IPS-NIHi7 (cell line): ENCODE measurements at regions not wholly inside any gene's neighbourhood (a gene's known extent, or its start where the extent isn't known, plus 50 kb on each side); places are given as distances from the start of the nearest gene placed in this dataset.

Source experiments
- DNase-seq: peaks from one replicate; pipeline ENCODE4 v3.0.0; 2012; ENCODE audit warnings: mixed read lengths; ENCODE audit errors: extremely low spot score

DNA sequence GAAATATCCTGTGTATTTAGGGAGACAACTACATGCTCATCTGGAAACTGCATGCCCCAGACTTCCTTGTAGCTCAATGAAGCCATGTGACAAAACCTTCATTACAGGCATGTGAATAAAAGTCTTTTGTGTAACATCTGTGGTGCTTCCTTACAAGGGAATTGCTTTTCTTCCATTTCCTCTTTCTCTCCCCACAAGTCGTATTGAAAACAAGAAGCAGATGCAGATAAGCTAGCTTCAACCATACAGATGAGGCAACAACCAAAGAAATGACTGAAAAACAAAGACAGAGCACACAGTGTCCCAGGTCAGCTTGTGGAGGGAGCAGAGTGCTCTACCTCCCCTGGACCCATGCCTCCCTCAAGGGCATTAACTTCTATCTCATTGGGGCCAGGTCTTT, 115.8 kb upstream of the INPP4B start:
- DNase-seq: no peak

DNA sequence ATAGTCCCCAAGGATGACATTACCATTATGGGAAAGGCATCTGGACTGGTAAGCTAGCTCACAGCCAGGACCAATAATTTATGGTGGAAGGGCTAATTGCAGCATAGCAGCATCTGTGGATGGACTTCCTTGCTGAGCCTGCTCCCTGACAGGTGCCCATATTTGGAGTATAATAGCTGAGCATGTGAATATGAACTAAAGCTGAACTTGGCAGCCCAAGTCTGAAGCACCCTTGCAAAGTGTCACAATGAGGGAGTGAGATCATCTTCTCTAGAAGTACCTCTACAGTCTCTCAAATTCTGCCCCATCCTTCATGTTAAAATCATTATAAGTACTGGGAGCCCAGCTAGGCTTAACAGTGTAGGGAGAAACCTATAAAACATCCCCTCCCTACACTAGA, 128.2 kb upstream of the INPP4B start:
- no peak for DNase-seq

DNA sequence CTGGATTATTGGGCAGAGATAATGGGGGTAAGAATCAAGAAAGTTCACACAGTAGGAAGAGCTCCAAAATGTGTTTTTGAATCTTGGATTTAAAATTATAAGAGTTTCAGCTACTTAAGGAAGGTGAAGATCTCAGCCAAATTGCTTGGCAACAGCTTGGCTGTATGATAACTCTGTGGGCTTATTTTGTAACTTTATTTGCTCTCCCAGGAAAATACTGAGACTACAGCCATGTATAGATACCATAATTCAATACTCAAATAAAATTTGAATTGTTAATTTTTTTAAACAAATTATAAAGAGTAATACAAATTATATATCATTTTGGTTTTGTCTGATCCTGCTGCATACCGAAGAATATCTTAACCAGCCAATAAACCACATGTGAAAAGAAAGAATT, 129.5 kb upstream of the INPP4B start:
- DNase-seq: no peak

DNA sequence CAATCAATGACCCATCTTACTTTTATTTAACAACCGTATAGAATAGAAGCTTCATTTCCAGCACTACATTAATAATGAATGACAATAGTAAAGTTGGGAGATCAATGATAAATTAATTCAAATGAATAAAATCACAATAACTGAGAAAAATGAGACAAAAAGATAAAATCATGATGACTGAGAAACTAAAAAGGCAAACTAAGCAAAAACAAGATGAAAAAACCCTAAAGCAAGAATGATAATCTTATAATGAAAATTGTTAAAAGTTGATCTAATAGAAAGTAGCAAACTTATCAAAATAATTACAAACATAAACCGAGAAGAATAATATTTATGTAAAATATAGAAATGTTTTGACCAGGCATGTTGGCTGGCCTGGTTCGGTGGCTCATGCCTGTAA, 130.4 kb upstream of the INPP4B start:
- no peak for DNase-seq

DNA sequence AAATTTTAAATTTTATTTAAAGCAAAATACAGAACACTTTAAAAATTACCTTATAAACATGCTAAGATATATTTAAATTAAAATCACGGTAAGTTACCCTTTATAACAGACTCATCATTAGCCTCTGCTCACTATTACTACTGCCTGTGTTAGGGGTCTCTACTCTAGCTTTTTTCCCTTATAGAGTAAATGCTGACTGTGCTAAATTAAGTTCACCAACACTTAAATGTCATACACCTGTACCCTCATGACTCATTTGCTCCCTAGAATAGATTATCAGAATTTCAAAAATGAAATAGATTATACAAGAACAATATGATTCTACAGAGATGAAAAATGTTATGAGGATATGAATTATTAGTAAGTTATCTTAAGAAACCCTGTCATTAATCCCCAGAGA, 131.1 kb upstream of the INPP4B start:
- DNase-seq: no peak

DNA sequence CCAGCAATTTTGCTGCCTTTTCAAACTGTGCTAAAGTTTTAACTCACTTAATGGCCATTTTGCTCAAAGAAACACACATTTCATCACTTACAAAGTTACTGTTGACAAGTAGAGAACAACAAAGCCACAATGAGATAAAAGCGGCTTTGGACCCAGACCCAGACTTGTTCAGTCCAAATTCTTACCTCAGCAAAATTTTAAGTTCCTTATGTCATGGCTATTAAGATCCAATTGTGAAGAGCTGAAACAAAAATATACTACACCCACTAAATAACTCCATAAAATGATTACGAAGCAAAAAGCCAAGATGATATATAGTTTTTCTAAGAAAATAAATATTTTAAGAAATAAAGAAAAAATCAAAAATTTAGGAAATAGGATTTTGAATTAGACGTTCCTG, 137.0 kb upstream of the INPP4B start:
- DNase-seq: no peak

DNA sequence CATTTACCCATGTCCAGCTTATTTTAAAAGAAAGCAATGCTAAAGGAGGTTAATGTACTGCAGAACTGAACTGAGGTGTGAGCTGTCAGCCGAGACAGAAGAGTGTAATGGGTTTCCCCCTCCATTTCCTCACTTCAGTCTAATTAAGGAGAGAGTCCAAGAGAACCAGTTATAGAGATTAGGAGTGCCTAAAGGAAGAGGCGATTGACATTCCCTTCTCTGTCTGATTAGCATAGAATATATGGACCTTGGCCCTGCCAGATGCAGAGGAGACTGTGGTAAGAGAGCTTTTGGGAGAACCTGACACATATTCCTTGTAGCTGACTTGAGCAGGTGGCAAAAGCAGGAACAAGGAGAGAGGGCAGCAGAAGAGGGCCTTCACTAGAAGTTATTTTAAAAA, 137.5 kb upstream of the INPP4B start:
- DNase-seq: no peak

DNA sequence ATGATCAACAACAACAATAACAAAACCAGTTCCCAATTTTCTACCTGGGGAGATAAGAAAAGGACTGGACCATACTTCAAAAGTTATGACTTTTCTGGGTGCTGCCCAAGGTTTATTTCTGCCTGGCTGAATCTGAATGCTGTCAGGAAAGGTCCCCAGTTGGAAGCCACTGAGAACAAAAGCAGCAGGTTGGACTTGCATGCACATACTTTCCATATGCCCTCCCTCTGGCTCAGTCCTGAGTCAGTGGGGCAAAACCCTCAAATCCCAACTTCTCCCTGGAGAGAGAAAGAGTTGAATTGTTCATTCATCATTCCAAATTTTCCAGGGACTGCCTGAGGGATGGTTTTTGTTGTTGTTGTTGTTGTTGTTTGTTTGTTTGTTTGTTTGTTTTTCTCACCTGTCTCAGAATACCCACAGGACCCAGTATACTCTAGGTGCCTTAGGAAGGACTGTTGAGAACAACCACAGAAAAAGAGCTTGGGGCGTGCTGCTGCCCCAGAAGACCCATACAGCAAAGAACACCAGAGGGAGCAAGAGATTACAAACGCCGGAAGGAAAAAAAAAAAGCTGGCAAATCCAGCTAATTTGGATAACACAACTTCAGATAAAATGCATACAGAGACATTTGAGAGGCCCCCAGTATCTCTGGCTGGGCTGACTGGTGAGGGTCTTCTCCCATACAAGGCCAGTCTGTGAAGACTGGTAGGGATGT, 138.9 kb upstream of the INPP4B start:
- DNase-seq: peak; percentile 68

DNA sequence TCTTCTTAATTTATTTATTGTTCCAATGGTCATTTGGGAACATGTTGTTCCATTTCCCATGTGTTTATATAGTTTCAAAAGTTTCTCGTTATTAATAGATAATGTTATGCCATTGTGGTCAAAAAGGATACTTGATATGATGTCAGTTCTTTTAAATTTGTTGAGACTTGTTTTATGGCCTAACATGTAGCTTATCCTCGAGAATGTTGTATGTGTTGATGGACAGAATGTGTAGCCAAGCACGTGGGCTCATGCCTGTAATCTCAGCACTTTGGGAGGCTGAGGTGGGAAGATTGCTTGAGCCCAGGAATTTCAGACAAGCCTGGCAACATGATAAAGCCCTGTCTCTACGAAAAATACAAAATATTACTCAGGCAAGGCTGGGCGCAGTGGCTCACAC, 168.5 kb upstream of the USP38 start:
- DNase-seq: no peak

DNA sequence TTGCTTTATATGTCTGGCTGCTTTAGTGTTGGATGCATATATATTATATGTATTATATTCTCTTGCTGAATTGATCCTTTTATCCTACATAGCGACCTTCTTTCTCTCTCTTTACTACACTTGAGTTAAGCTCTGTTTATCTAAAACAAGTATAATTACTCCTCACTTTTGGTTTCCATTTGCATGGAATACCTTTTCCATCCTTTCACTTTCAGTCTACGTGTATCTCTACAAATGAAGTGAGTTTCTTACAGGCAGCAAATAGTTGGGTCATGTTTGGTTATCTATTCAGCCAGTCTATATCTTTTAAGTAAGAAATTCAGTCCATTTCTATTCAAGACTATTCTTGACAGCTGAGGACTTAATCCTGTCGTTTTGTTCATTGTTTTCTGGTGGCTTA, 167.5 kb upstream of the USP38 start:
- no peak for DNase-seq

DNA sequence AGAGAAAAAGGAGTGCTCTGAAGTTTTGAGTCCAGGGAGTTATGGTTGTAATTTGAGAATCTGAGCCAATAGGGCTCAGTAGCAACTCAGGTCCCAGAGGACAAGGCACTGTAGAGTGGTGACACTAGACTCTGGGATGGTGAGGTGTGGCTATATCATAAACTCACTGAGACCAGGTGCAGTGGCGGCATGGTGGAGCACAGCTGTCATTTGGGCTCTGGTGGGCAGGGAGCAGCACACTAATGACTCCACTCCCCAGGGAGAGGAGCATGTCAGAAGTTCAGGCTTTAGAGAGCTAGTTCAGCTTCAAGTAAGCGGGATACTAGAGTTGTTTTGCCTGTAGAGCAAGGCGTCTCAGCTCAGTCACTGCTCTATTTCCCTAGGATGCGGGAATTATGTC, 165.4 kb upstream of the USP38 start:
- DNase-seq: no peak

DNA sequence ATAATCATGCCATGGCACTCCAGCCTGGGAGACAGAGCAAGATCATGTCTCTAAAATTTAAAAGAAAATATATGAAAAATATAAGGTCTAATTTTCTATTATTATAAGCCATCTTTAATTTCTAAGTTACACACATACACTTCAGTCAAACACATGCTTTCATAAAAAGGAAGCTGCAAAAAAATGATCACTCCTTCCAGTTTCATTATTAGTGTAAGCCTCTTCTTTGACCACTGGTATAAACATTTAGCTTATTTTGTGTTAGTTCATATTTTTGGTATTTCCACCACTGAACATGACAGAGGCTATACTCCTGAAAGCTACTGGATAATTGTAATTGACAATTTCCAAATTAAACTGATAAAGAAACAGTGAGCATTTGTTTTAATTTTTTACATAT, 163.3 kb upstream of the USP38 start:
- no peak for DNase-seq

DNA sequence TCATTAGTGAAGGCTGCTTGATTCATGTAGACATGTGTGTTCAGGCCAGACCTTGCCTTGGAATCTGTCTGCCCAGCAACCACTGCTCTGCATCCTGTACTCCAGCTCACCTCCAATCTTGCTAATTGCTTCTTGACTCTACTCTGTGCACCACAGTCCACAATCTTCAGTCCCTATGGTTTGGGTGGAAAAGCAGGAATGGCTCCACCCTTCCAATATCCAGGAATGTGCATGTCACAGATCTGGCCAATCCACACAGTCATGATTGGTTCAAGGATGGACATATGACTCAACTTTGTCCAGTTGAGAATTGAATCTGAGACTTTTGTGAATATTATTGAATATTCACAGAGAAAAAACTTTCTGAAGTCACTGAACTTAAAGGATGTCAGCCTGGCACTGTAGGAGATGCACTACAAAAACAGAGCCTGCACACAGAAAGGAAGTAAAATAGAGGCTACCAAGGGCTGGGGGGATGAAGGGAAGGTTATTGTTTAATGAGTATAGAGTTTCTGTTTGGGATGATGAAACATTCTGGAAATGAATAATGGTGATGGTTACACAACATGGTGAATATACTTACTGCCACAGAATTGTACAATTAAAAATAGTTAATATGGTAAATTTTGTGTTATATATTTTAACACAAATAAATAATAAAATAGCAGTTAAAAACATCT, 161.3 kb upstream of the USP38 start:
- no peak for DNase-seq

DNA sequence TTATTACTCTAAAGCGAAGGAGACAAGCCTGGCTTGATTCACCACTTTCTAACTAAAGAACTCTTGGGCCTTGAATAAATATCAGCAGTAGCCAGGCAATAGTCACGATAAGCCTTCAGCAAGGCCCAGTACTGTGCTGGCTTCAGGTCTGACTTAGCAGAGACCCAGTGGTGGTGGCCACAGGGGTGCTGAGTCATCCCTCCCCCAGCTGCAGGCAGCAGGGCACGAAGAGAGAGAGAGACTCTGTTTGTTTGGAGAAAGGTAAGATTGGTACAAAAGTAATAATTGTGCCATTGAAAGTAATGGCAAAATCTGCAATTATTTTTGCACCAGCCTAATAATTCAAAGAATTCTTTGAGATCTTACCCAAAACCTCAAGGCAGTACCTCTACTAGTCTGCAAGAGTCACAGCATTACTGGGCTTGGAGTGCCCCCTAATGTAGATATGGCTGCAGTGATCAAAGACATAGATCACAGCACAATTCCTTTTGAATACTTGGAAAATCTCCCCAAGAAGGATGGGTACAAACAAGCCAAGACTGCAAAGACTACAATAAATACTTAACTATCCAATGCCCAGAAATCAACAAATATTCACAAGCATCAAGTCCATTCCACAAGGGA, 159.5 kb upstream of the USP38 start:
- peak; percentile 35 for DNase-seq

DNA sequence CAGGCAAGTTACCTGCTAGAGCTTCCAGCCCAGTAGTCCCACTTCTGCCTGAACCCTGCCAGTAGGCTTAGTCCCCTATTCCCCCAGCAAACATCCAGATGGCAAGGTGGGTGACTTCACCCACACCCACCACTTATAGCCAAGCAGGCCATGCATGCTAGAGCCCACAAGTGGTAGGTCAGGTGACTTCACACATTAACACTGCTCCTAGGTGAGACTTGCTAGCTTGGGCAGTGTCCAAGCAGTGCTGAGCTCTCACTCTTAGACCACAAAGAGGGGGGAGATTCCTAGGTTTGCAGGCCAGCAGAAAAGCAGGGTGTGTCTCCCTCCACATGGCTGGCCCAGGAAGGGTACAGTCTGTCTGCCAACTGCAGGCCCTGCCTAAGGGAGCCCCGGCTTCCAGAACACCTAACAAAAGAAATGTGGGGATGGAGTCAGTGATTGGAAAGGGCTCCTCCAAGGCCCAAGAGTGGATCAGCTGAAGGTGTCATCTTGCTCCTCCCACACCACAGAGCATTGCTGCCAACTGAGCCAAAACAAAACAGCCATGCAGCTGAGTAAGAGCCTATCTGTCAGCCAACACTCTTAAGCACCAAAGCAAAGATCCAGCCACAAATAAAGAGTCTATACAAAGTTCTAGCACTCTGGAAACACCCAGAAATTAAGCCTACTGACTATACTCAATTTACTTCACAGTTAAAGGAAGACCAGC, 158.1 kb upstream of the USP38 start:
- DNase-seq: no peak

DNA sequence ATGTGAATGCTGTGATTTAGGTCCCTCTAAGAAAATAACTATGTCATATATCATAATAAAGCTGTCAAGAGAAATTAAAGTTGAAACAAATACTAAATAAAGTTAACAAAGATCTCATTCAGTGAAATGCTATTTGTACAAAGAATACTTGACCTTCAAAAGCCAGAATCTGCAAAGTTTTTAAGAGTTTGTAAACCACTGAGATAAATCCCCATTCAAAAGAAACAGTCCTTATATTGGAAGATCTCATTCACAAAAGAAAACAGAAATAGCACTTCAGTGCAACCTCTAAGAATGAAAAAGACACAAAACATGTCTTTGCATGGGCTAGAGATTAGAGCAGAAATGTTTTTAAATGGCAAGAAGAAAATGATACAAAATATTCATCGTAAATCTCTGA, 149.1 kb upstream of the USP38 start:
- DNase-seq: no peak

DNA sequence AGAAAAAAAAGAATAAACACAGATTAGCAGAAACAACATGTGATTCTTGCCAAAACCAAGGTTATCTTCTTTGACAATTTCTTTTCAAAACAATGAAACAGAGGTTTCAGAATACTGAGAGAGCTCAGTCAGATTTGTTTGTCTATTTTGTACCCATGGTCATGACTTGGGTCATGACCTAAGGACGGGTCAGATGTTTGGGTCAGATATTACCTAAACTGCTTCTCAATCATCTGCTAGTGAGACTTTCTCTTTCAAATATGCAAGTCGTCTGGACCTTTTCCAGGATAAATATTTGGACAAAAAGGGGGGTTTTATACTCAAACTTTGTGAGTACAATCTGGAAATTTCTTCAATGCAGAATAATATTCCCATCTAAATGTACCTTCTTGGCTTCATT, 148.3 kb upstream of the USP38 start:
- DNase-seq: no peak

DNA sequence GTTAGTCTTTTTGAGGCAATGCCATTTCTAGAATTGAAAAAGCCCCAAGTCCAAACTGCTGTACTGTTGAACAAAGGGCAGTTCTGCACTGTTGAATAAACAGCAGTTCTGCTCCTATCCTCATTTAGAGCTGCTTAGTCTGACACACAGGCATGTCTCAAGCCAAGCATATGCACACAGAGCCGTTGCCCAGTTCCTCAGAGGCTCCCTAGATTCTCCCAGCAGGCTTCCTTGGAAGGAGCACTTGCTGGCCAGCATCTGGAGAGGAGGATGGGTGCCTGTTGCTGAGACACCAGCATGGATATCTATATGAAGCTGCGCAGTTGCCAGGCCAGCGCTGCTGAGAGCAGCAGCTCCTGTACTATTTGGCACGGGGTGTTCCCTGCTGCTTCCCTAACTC, 138.3 kb upstream of the USP38 start:
- DNase-seq: no peak

DNA sequence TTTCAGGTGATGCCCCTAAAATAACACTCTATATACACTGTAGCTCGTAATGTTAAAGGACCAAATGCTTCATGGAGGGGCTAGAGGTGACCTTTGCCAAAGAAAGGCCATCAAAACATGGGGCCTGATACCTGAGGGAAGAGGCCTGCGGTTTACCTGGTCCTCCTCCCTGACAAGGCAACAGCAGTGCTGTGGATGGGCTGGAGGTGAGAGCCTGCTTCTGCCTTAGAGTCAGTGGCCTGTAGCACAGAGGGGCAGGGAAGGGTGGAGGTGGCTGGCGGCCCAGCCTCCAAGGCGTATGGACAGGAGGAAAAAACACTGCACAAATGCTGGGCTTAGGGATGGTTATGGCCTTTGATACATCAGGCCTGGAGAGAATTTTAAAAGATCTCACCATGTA, 137.8 kb upstream of the USP38 start:
- DNase-seq: no peak

DNA sequence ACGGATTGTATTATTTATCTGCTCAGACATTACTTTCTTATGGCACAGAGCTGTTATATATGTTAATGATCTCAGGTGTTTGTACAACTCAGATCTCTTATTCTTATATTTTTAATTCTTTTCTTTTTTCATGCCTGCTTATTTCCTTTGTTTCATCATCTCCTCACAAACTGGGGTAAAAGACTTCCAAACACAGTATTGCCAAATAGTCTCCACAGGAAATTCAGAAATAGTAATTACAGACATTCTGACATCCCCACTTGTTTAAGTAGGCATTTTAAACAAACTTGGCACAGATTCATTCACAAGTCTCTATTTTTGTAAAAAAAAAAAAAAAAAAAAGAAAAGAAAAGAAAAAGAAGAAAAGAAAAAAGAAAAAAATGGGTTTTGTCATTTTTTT, 129.7 kb upstream of the USP38 start:
- DNase-seq: no peak

DNA sequence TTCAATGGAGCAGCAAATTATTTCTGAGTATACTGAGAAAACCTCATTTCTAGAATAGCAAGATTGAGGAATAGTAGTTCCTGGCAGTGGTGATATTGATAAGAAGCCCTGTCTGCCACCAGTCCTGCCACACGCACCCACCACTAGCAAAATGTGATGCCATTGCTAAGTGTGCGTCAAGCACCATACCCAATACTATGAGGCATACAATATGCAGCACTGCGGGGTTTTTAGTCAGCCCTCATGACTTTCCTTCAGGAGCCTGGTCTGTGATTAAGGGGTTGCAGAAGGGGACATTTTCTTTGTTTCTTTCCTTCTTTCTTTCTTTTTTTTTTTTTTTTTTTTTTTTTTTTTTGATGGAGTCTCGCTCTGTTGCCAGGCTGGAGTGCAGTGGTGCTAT, 128.7 kb upstream of the USP38 start:
- DNase-seq: no peak

DNA sequence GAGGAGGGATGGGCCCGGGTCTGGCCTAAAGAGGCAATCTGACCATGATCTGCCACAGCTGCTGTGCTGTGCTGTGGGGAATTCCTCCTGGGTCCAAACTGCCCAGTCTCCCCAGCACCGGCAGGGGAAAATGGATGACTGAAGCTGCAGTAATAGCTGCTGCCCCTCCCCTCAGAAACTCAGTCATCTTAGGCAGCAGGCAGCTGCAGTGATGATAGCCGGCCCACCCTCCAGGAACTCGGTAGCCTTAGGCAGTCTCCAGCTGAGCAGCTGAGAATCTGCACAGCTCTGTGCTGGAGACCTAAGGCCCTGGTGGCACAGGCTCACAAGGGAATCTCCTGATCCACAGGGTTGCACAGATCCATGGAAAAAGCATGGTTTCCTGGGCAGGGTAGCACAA, 113.4 kb upstream of the USP38 start:
- no peak for DNase-seq

DNA sequence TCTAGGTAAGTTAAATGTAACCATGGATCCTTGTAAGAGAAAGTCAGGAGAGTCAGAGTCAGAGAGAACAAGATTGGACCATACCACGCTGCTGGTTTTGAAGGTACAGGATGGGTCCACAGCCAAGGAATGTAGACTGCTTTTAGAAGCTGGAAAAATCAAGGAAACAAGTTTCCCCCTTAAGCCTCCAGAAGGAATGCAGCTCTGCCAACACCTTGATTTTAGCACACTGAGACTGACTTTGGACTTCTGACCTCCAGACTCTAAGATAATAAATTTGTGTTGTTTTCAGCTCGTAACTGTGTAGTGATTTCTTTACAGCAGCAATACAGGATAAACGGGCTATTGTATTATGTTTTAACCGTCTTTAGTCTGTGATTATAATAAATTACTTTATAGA, 108.0 kb upstream of the USP38 start:
- DNase-seq: no peak
